ENCODE measurements at regions not wholly inside any gene's neighbourhood (a gene's known extent, or its start where the extent isn't known, plus 50 kb on each side); places are given as distances from the start of the nearest gene placed in this dataset.

GRCh38 chr11:112374486-112375140, 114.0 kb upstream of the PLET1 start:
- ChIA-PET POLR2A (no interaction called here), CTCF (interaction anchor here (1.9 kb wide), 1 partner anchor 10 kb away, joined by 6 read pairs; no protein-coding TSS in a partner anchor)
- Histone ChIP-seq H3K36me3 (ENCODE audit: control insufficient read depth in 4 of 4, insufficient read depth in 4 of 4, low read length in 3 of 4) (no peaks in the 10 kb centered on the region), H3K4me1 (ENCODE audit: control extremely low read depth in 1 of 4, control insufficient read depth in 4 of 4, insufficient read depth in 4 of 4, low read length in 3 of 4) (no peaks in the 10 kb centered on the region), H3K9me3 (ENCODE audit: control extremely low read depth in 1 of 5, control insufficient read depth in 4 of 5, insufficient read depth in 2 of 5, low read depth in 1 of 5, low read length in 4 of 5) (no peaks in the 10 kb centered on the region), H3K27me3 (replicated peaks in 2 of 5; ENCODE audit: control insufficient read depth in 4 of 5, insufficient read depth in 5 of 5, low read length in 4 of 5) (peaks cover 0 to 8% (median 0%) of the 10 kb centered on the region in 5 experiments), H3K27ac (ENCODE audit: insufficient read depth in 1 of 2, low read depth in 1 of 2, low read length in 2 of 2, poor library complexity in 1 of 2, severe bottlenecking in 2 of 2) (no peak overlapping the region), H3K4me3 (ENCODE audit: control insufficient read depth in 1 of 7, extremely low read depth in 1 of 7, insufficient read depth in 4 of 7, low read depth in 2 of 7, low read length in 6 of 7) (no peak overlapping the region)
- WGBS (ENCODE audit: insufficient coverage) = 100% methylated on average over 5 of the region's 9 CpGs
- DNase-seq = no peak

DNA sequence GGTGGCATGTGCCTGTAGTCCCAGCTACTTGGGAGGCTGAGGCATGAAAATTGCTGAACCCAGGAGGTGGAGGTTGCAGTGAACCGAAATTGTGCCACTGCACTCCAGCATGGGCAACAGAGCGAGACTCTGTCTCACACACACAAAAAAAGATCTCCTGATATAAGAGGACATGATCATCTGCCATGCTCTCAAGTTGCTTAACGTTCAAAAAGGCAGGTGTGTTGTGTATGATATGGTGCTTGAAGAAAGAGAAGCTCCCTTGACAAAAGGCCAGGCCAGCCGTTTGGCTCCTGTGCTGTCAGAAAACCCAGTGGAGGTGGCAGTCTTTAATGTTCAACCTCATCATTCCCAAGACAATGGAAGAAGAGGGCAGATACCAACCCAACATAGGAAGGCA, 117.3 kb upstream of the PLET1 start:
- DNase-seq = no peak
- Histone ChIP-seq H3K9me3 (ENCODE audit: control extremely low read depth in 1 of 5, control insufficient read depth in 4 of 5, insufficient read depth in 2 of 5, low read depth in 1 of 5, low read length in 4 of 5) (no peaks in the 10 kb centered on the region), H3K4me3 (ENCODE audit: control insufficient read depth in 1 of 7, extremely low read depth in 1 of 7, insufficient read depth in 4 of 7, low read depth in 2 of 7, low read length in 6 of 7) (no peak overlapping the region), H3K27ac (ENCODE audit: insufficient read depth in 1 of 2, low read depth in 1 of 2, low read length in 2 of 2, poor library complexity in 1 of 2, severe bottlenecking in 2 of 2) (no peak overlapping the region), H3K27me3 (replicated peaks in 2 of 5; ENCODE audit: control insufficient read depth in 4 of 5, insufficient read depth in 5 of 5, low read length in 4 of 5) (peaks cover 0 to 2% (median 0%) of the 10 kb centered on the region in 5 experiments), H3K4me1 (ENCODE audit: control extremely low read depth in 1 of 4, control insufficient read depth in 4 of 4, insufficient read depth in 4 of 4, low read length in 3 of 4) (no peaks in the 10 kb centered on the region), H3K36me3 (ENCODE audit: control insufficient read depth in 4 of 4, insufficient read depth in 4 of 4, low read length in 3 of 4) (no peaks in the 10 kb centered on the region)
- CTCF ChIA-PET = no interaction called here
- POLR2A ChIA-PET = no interaction called here
- no CpG with 5 or more reads among the region's 4 CpGs for WGBS (ENCODE audit: insufficient coverage)

GRCh38 chr11:112380464-112380863, 119.8 kb upstream of the PLET1 start:
- H3K27ac ChIP-seq (ENCODE audit: insufficient read depth in 1 of 2, low read depth in 1 of 2, low read length in 2 of 2, poor library complexity in 1 of 2, severe bottlenecking in 2 of 2) = no peak overlapping the region
- no peaks in the 10 kb centered on the region for H3K4me1 ChIP-seq (ENCODE audit: control extremely low read depth in 1 of 4, control insufficient read depth in 4 of 4, insufficient read depth in 4 of 4, low read length in 3 of 4)
- DNase-seq = no peak
- POLR2A ChIA-PET = no interaction called here
- CTCF ChIA-PET = no interaction called here
- no peaks in the 10 kb centered on the region for H3K36me3 ChIP-seq (ENCODE audit: control insufficient read depth in 4 of 4, insufficient read depth in 4 of 4, low read length in 3 of 4)
- peaks cover 0 to 2% (median 0%) of the 10 kb centered on the region in 5 experiments for H3K27me3 ChIP-seq (replicated peaks in 2 of 5; ENCODE audit: control insufficient read depth in 4 of 5, insufficient read depth in 5 of 5, low read length in 4 of 5)
- H3K9me3 ChIP-seq (ENCODE audit: control extremely low read depth in 1 of 5, control insufficient read depth in 4 of 5, insufficient read depth in 2 of 5, low read depth in 1 of 5, low read length in 4 of 5) = no peaks in the 10 kb centered on the region
- WGBS (ENCODE audit: insufficient coverage) = 93% methylated on average over 9 of the region's 9 CpGs
- H3K4me3 ChIP-seq (ENCODE audit: control insufficient read depth in 1 of 7, extremely low read depth in 1 of 7, insufficient read depth in 4 of 7, low read depth in 2 of 7, low read length in 6 of 7) = no peak overlapping the region

DNA sequence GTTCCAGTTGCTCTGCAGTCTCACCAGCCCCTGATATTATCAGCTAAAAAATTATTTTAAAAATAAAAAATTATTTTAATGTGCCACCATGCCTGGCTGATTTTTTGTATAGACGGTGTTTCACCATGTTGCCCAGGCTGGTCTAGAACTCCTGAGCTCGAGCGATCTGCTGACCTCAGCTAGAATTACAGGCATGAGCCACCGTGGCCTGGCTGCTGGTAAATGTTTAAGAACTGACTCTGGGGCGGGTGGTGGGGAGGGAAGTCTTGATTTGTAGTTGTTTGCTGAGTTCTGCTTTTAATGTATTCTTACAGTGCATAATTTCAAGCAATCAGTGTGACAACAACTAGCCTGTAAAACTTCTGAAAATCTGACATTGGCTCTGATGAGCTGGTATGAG, 120.9 kb upstream of the PLET1 start:
- Histone ChIP-seq H3K4me3 (ENCODE audit: control insufficient read depth in 1 of 7, extremely low read depth in 1 of 7, insufficient read depth in 4 of 7, low read depth in 2 of 7, low read length in 6 of 7) (no peak overlapping the region), H3K36me3 (ENCODE audit: control insufficient read depth in 4 of 4, insufficient read depth in 4 of 4, low read length in 3 of 4) (no peaks in the 10 kb centered on the region), H3K9me3 (ENCODE audit: control extremely low read depth in 1 of 5, control insufficient read depth in 4 of 5, insufficient read depth in 2 of 5, low read depth in 1 of 5, low read length in 4 of 5) (no peaks in the 10 kb centered on the region), H3K27me3 (replicated peaks in 2 of 5; ENCODE audit: control insufficient read depth in 4 of 5, insufficient read depth in 5 of 5, low read length in 4 of 5) (peaks cover 0 to 2% (median 0%) of the 10 kb centered on the region in 5 experiments), H3K27ac (ENCODE audit: insufficient read depth in 1 of 2, low read depth in 1 of 2, low read length in 2 of 2, poor library complexity in 1 of 2, severe bottlenecking in 2 of 2) (no peak overlapping the region), H3K4me1 (ENCODE audit: control extremely low read depth in 1 of 4, control insufficient read depth in 4 of 4, insufficient read depth in 4 of 4, low read length in 3 of 4) (no peaks in the 10 kb centered on the region)
- WGBS (ENCODE audit: insufficient coverage) = 82% methylated on average over 4 of the region's 5 CpGs
- ChIA-PET POLR2A (no interaction called here), CTCF (no interaction called here)
- no peak for DNase-seq

- no peaks in the 10 kb centered on the region for H3K4me1 ChIP-seq (ENCODE audit: control extremely low read depth in 1 of 4, control insufficient read depth in 4 of 4, insufficient read depth in 4 of 4, low read length in 3 of 4)
- H3K27ac ChIP-seq (ENCODE audit: insufficient read depth in 1 of 2, low read depth in 1 of 2, low read length in 2 of 2, poor library complexity in 1 of 2, severe bottlenecking in 2 of 2) = no peak overlapping the region
- no peaks in the 10 kb centered on the region for H3K36me3 ChIP-seq (ENCODE audit: control insufficient read depth in 4 of 4, insufficient read depth in 4 of 4, low read length in 3 of 4)
- 76% methylated on average over 5 of the region's 5 CpGs for WGBS (ENCODE audit: insufficient coverage)
- ChIA-PET CTCF (no interaction called here), POLR2A (no interaction called here)
- DNase-seq = no peak
- H3K27me3 ChIP-seq (replicated peaks in 2 of 5; ENCODE audit: control insufficient read depth in 4 of 5, insufficient read depth in 5 of 5, low read length in 4 of 5) = peaks cover 0 to 2% (median 0%) of the 10 kb centered on the region in 5 experiments
- H3K9me3 ChIP-seq (ENCODE audit: control extremely low read depth in 1 of 5, control insufficient read depth in 4 of 5, insufficient read depth in 2 of 5, low read depth in 1 of 5, low read length in 4 of 5) = no peaks in the 10 kb centered on the region
- no peak overlapping the region for H3K4me3 ChIP-seq (ENCODE audit: control insufficient read depth in 1 of 7, extremely low read depth in 1 of 7, insufficient read depth in 4 of 7, low read depth in 2 of 7, low read length in 6 of 7)
These were observed 121.9 kb upstream of the PLET1 start for GRCh38 chr11:112382561-112382960.

DNA sequence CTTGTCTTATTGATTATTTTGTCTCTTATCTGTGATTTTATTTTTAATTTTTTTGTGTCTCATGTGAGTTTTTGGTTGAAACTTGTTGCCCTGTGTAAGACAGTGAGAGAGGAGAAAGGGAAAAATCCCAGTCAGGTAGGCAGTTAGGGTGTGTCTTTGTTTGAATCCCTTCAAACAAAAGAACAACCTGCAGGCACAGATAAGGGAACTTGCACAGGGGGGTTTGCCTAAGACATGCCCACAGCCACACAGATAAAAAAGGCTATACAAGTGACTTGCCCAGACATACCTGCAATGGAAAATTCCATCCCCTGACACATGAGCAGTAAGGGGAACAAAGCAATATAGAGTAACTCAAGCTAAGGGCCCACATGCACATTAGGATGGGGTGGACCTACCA, 127.8 kb upstream of the PLET1 start:
- Histone ChIP-seq H3K4me1 (ENCODE audit: control extremely low read depth in 1 of 4, control insufficient read depth in 4 of 4, insufficient read depth in 4 of 4, low read length in 3 of 4) (no peaks in the 10 kb centered on the region), H3K9me3 (ENCODE audit: control extremely low read depth in 1 of 5, control insufficient read depth in 4 of 5, insufficient read depth in 2 of 5, low read depth in 1 of 5, low read length in 4 of 5) (peaks cover 0 to 6% (median 0%) of the 10 kb centered on the region in 5 experiments), H3K36me3 (ENCODE audit: control insufficient read depth in 4 of 4, insufficient read depth in 4 of 4, low read length in 3 of 4) (no peaks in the 10 kb centered on the region), H3K27ac (ENCODE audit: insufficient read depth in 1 of 2, low read depth in 1 of 2, low read length in 2 of 2, poor library complexity in 1 of 2, severe bottlenecking in 2 of 2) (no peak overlapping the region), H3K27me3 (replicated peaks in 2 of 5; ENCODE audit: control insufficient read depth in 4 of 5, insufficient read depth in 5 of 5, low read length in 4 of 5) (peaks cover 0 to 5% (median 2%) of the 10 kb centered on the region in 5 experiments), H3K4me3 (ENCODE audit: control insufficient read depth in 1 of 7, extremely low read depth in 1 of 7, insufficient read depth in 4 of 7, low read depth in 2 of 7, low read length in 6 of 7) (no peak overlapping the region)
- no peak for DNase-seq
- ChIA-PET POLR2A (no interaction called here), CTCF (no interaction called here)

DNA sequence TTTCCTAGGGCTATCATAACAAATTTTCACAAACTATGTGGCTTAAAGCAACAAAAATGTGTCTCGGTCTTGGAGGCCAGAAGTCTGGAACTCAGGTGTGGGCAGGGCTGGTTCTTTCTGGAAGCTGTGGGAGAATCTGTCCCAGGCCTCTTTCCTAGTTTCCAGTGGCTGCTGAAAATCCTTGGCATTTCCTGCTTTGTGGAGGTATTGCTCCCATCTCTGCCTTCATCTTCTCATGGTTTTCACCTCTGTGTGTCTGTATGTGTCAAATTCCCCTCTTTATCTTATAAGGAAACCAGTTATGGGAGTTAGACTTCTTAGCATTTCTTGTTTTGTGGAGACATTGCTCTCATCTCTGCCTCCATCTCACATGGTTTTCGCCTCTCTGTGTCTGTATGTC, 130.4 kb upstream of the PLET1 start:
- POLR2A ChIA-PET = no interaction called here
- Histone ChIP-seq H3K36me3 (ENCODE audit: control insufficient read depth in 4 of 4, insufficient read depth in 4 of 4, low read length in 3 of 4) (no peaks in the 10 kb centered on the region), H3K9me3 (ENCODE audit: control extremely low read depth in 1 of 5, control insufficient read depth in 4 of 5, insufficient read depth in 2 of 5, low read depth in 1 of 5, low read length in 4 of 5) (peaks cover 0 to 6% (median 0%) of the 10 kb centered on the region in 5 experiments), H3K4me3 (ENCODE audit: control insufficient read depth in 1 of 7, extremely low read depth in 1 of 7, insufficient read depth in 4 of 7, low read depth in 2 of 7, low read length in 6 of 7) (no peak overlapping the region), H3K27ac (ENCODE audit: insufficient read depth in 1 of 2, low read depth in 1 of 2, low read length in 2 of 2, poor library complexity in 1 of 2, severe bottlenecking in 2 of 2) (no peak overlapping the region), H3K4me1 (ENCODE audit: control extremely low read depth in 1 of 4, control insufficient read depth in 4 of 4, insufficient read depth in 4 of 4, low read length in 3 of 4) (no peaks in the 10 kb centered on the region), H3K27me3 (replicated peaks in 2 of 5; ENCODE audit: control insufficient read depth in 4 of 5, insufficient read depth in 5 of 5, low read length in 4 of 5) (peaks cover 0 to 8% (median 0%) of the 10 kb centered on the region in 5 experiments)
- DNase-seq = no peak
- CTCF ChIA-PET = no interaction called here
- 0% methylated on average over 1 of the region's 2 CpGs for WGBS (ENCODE audit: insufficient coverage)
